Tibial artery (tissue), 4 donors: ENCODE measurements at regions not wholly inside any gene's neighbourhood (a gene's known extent, or its start where the extent isn't known, plus 50 kb on each side); places are given as distances from the start of the nearest gene placed in this dataset.

Experiments used
- DNase-seq, 2 donors: peaks; one replicate each; pipeline ENCODE4 v3.0.0-alpha.2; 2019
- H3K27ac ChIP-seq, 2 donors: fragments of 200-600 bp; sonication (generic) in 1 of 2; 1 replicate in 1 of 2; 2 replicates in 1 of 2; pipeline ENCODE4 v1.5.1; 2018 to 2019; ENCODE audit warnings: mild to moderate bottlenecking in 1 of 2
- H3K27me3 ChIP-seq, 2 donors: fragments of 200-600 bp; sonication (generic) in 1 of 2; one replicate each; pipeline versions ENCODE4 v1.5.1 to v1.6.0; 2016 to 2019
- H3K36me3 ChIP-seq, 3 donors: fragments of 200-600 bp; sonication (generic) in 2 of 3; one replicate each; pipeline ENCODE4 v1.5.1; 2016 to 2019; ENCODE audit warnings: mild to moderate bottlenecking in 2 of 3
- H3K4me1 ChIP-seq, 4 donors: fragments of 200-600 bp; sonication (generic) in 2 of 4; 1 replicate in 3 of 4; 2 replicates in 1 of 4; pipeline ENCODE4 v1.5.1; 2016 to 2019
- H3K4me3 ChIP-seq, 2 donors: fragments of 200-600 bp; sonication (generic) in 1 of 2; 1 replicate in 1 of 2; 2 replicates in 1 of 2; pipeline ENCODE4 v1.5.1; 2018 to 2019; ENCODE audit warnings: mild to moderate bottlenecking in 2 of 2
- H3K9me3 ChIP-seq, 3 donors: fragments of 200-600 bp; sonication (generic) in 1 of 3; one replicate each; pipeline ENCODE4 v1.5.1; 2016 to 2019
- CTCF ChIP-seq, 2 experiments: fragments of 200-600 bp in 1 of 2; fragments of 450-650 bp in 1 of 2; IDR thresholded peaks; one replicate each; pipeline ENCODE4 v1.5.1; 2017 to 2019; ENCODE audit warnings: antibody characterized with exemption in 2 of 2, mild to moderate bottlenecking in 1 of 2, moderate library complexity in 1 of 2
- intact Hi-C: fragments of 100-400 bp; cut with DNase I; formaldehyde crosslinking; loops from one replicate; pipeline ENCODE4 v1.15.0; 2023; ENCODE audit warnings: low total_unique reads

DNA sequence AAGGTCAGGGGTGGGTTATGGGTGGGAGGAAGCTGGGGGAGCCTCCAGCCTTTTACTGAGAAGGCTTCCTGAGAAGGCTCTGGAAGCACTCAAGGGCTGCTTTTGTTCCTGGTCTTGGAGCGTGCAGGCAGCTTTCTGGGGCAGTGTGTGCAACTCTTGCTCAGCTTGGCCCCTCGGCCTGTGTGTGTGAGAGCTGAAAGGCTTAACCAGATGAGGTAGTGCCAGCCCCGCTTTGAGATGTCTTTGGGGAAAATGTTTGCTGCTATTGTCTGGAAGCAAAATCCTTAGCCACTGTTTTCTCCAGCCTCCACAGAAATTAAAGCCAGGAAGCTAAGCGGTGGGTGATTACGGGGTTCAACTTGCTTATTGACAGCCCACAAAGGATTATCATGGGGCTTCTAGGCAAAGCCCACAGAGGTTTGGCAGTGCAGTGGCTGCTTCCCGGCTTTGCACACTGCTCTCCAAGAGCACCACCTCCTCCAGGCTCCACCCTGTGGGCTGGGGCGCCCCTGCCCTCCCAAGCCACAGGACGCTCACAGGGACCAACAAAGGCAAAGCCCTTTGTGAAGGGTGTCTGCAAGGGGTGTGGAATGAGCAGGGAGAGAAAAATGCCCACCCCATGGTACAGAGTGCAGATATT is 121.7 kb upstream of the TLE3 start:
- Histone ChIP-seq H3K27me3 (no peaks in the 10 kb centered on the region), H3K36me3 (no peaks in the 10 kb centered on the region), H3K9me3 (no peaks in the 10 kb centered on the region), H3K4me3 (no peak overlapping the region), H3K4me1 (no peaks in the 10 kb centered on the region), H3K27ac (no peak overlapping the region)
- DNase-seq = no peak
- intact Hi-C loops = no loop called here
- TF ChIP-seq CTCF (IDR thresholded peaks at IDR 0.05) = no peak

- Histone ChIP-seq H3K27me3 (no peaks in the 10 kb centered on the region), H3K36me3 (no peaks in the 10 kb centered on the region), H3K4me3 (no peak overlapping the region), H3K9me3 (no peaks in the 10 kb centered on the region), H3K4me1 (no peaks in the 10 kb centered on the region), H3K27ac (no peak overlapping the region)
- no peak for DNase-seq
- intact Hi-C loops = no loop called here
- no peak for TF ChIP-seq CTCF (IDR thresholded peaks at IDR 0.05)
These were observed 119.8 kb upstream of the TLE3 start for GRCh38 chr15:70217226-70218160.

DNA sequence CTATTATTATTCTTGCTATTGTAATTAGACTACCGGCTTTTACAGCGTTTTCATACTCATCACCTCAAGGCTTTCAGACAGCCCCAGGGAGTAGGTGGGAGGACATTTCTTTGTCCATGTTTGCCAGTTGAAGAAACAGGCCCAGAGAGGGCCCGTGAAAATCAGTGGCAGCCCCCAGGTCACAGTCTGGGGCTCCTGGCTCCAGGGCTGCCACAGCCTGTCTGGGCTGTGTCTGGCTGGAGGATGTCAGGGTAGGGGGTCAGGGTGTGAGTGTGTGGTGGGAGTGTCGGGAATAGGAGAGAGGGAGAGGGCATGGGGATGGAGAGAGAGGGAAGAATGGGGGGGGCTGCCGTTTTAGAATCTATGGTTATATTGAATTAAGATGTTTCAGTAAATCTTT is 118.2 kb upstream of the TLE3 start:
- Histone ChIP-seq H3K4me1 (no peaks in the 10 kb centered on the region), H3K9me3 (no peaks in the 10 kb centered on the region), H3K4me3 (no peak overlapping the region), H3K27ac (no peak overlapping the region), H3K36me3 (no peaks in the 10 kb centered on the region), H3K27me3 (no peaks in the 10 kb centered on the region)
- no peak for TF ChIP-seq CTCF (IDR thresholded peaks at IDR 0.05)
- no peak for DNase-seq
- intact Hi-C loops = no loop called here

- no peak for TF ChIP-seq CTCF (IDR thresholded peaks at IDR 0.05)
- H3K4me1 ChIP-seq = no peaks in the 10 kb centered on the region
- H3K27me3 ChIP-seq = no peaks in the 10 kb centered on the region
- no peak overlapping the region for H3K4me3 ChIP-seq
- H3K27ac ChIP-seq = no peak overlapping the region
- H3K9me3 ChIP-seq = no peaks in the 10 kb centered on the region
- DNase-seq = no peak
- intact Hi-C loops = no loop called here
- no peaks in the 10 kb centered on the region for H3K36me3 ChIP-seq
These were observed 117.4 kb upstream of the TLE3 start for GRCh38 chr15:70214941-70215635.

DNA sequence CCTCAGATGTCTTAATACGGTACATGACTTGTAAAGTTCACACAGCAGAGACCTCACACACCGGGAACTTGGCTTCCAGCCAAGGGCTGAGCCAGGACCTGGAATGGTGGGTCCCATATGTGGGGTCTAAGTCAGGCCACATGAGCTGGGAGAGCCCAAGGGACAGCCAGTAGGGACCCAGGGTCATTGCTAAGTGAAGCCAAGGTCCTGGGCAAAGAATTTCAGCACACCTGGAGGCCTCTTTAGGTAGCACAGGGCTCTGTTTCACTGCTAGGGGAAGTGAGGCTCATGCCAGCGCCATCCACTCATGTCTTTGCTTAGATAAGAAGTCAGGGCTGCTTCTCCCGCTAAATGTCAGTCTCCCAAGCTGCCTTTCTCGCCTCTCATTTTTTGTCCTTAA is 116.6 kb upstream of the TLE3 start:
- Histone ChIP-seq H3K27ac (no peak overlapping the region), H3K27me3 (no peaks in the 10 kb centered on the region), H3K4me1 (no peaks in the 10 kb centered on the region), H3K36me3 (no peaks in the 10 kb centered on the region), H3K4me3 (no peak overlapping the region), H3K9me3 (no peaks in the 10 kb centered on the region)
- DNase-seq = no peak
- intact Hi-C loops = no loop called here
- TF ChIP-seq CTCF (IDR thresholded peaks at IDR 0.05) = no peak
